Skeletal muscle cell (primary cell): ENCODE measurements at regions not wholly inside any gene's neighbourhood (a gene's known extent, or its start where the extent isn't known, plus 50 kb on each side); places are given as distances from the start of the nearest gene placed in this dataset.
A peak's percentile ranks its signal among the peaks of the same experiment; 100 is the strongest.

Experiments
- DNase-seq: peaks from one replicate; pipeline ENCODE4 v3.0.0-alpha.2; 2010; ENCODE audit warnings: low read depth
- H3K4me3 ChIP-seq: 2 replicates; pipeline ENCODE4 v1.5.1; 2011; ENCODE audit warnings: low read depth, mild to moderate bottlenecking, control low read depth, low read length, moderate library complexity

GRCh38 chr5:153884612-153884957, 154.1 kb downstream of the FAM114A2 start:
- no peak for DNase-seq

GRCh38 chr5:153883854-153884611, 154.7 kb downstream of the FAM114A2 start:
- peak; percentile 73 for DNase-seq
- no peak overlapping the region for H3K4me3 ChIP-seq

More at GRCh38 chr5:153884612-153884957, 154.1 kb downstream of the FAM114A2 start:
- H3K4me3 ChIP-seq = no peak overlapping the region

- no peak for DNase-seq
- H3K4me3 ChIP-seq = no peak overlapping the region
Observed at GRCh38 chr5:153881687-153882086, 157.0 kb downstream of the FAM114A2 start.

- no peak overlapping the region for H3K4me3 ChIP-seq
- DNase-seq = no peak
Observed at GRCh38 chr5:153880106-153880505, 158.6 kb downstream of the FAM114A2 start.

GRCh38 chr5:153879596-153879995, 159.1 kb downstream of the FAM114A2 start:
- H3K4me3 ChIP-seq = no peak overlapping the region
- no peak for DNase-seq

GRCh38 chr5:153866176-153866575, 172.5 kb downstream of the FAM114A2 start:
- DNase-seq = no peak
- H3K4me3 ChIP-seq = no peak overlapping the region

GRCh38 chr5:153865016-153865415, 173.7 kb downstream of the FAM114A2 start:
- H3K4me3 ChIP-seq = no peak overlapping the region
- no peak for DNase-seq

- DNase-seq = peak; percentile 21
- H3K4me3 ChIP-seq = no peak overlapping the region
Observed at GRCh38 chr5:153863951-153864350, 174.8 kb downstream of the FAM114A2 start.
